ENCODE measurements at regions not wholly inside any gene's neighbourhood (a gene's known extent, or its start where the extent isn't known, plus 50 kb on each side); places are given as distances from the start of the nearest gene placed in this dataset.

- TF ChIP-seq ZNF142 (CRISPR knock-in tag; IDR thresholded peaks at IDR 0.05) (no peak; the same call in 1 of the 2 replicates), ZBTB43 (CRISPR knock-in tag; conservative IDR thresholded peaks at IDR 0.05) (peak; percentile 94), EZH2 (conservative IDR thresholded peaks at IDR 0.05; ENCODE audit: low read depth, low read length) (no peak), ZBTB40 (IDR thresholded peaks at IDR 0.05) (no peak), ZBTB40 (CRISPR knock-in tag; IDR thresholded peaks at IDR 0.05) (peak; percentile 92), ERF (CRISPR knock-in tag; IDR thresholded peaks at IDR 0.05) (peak; percentile 95), ZNF264 (CRISPR knock-in tag; IDR thresholded peaks at IDR 0.05) (peak; percentile 88), ZNF224 (CRISPR knock-in tag; IDR thresholded peaks at IDR 0.05) (peak; percentile 85; the same call in 1 of the 2 replicates), PBX3 (CRISPR knock-in tag; IDR thresholded peaks at IDR 0.05; ENCODE audit: borderline replicate concordance) (no peak), TSC22D2 (CRISPR knock-in tag; IDR thresholded peaks at IDR 0.05; ENCODE audit: borderline replicate concordance) (peak; percentile 93), KDM5A (IDR thresholded peaks at IDR 0.05; ENCODE audit: borderline replicate concordance, low read length) (no peak)
Observed at GRCh38 chr1:234734869-234735268, 124.9 kb upstream of the IRF2BP2 start (continued).
